ENCODE measurements at regions not wholly inside any gene's neighbourhood (a gene's known extent, or its start where the extent isn't known, plus 50 kb on each side); places are given as distances from the start of the nearest gene placed in this dataset.

DNA sequence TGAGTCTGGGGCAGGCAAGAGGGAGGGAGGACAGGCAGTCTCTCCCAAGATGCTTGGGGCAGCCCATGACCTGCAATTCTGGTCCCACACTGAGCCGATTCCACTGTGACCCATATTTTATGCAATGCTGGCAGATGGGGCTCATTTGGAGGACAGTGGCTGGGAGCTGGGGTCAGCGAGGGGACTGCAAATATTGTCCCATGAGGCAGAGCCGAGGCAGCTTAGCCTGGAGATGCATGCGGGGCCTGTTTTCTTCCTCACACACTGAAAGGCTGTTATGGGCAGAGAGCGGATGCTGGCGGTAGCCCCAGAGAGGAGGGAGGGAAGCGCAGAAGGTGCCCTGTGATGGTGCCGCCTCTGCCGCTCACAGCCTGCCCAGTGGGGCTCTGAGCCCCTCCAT is 128.5 kb upstream of the POU3F1 start:
- in situ Hi-C loops (cut with HindIII; ENCODE audit: low sequenced_read_pairs), result no loop called here
- TF ChIP-seq, protein P1, sequence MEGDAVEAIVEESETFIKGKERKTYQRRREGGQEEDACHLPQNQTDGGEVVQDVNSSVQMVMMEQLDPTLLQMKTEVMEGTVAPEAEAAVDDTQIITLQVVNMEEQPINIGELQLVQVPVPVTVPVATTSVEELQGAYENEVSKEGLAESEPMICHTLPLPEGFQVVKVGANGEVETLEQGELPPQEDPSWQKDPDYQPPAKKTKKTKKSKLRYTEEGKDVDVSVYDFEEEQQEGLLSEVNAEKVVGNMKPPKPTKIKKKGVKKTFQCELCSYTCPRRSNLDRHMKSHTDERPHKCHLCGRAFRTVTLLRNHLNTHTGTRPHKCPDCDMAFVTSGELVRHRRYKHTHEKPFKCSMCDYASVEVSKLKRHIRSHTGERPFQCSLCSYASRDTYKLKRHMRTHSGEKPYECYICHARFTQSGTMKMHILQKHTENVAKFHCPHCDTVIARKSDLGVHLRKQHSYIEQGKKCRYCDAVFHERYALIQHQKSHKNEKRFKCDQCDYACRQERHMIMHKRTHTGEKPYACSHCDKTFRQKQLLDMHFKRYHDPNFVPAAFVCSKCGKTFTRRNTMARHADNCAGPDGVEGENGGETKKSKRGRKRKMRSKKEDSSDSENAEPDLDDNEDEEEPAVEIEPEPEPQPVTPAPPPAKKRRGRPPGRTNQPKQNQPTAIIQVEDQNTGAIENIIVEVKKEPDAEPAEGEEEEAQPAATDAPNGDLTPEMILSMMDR (IDR thresholded peaks at IDR 0.05; ENCODE audit: low read depth, low read length), result no peak
- no peak overlapping the region for H3K4me3 ChIP-seq (ENCODE audit: low read depth, low read length)
- DNase-seq (ENCODE audit: low read depth, low spot score), result no peak

DNA sequence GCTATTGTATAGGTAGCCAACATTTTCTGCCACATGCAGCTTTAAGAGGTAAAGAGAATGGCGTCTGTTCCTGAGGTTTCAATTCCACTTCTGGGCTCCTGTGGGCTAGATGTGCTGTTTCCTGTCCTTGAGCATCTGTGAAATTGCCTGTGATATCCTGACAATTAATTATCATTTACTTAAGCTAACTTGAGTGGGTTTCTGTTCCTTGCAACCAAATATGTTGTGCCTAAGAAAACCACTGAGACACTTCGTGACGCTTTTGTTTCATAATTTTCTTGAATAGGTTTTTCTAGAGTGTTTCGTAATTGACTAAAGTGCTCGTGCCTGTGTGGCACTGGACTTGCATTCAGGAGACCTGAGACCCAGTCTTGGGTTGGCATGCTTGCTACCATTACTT is 127.3 kb upstream of the POU3F1 start:
- in situ Hi-C loops (cut with HindIII; ENCODE audit: low sequenced_read_pairs), result no loop called here
- no peak for DNase-seq (ENCODE audit: low read depth, low spot score)
- H3K4me3 ChIP-seq (ENCODE audit: low read depth, low read length), result no peak overlapping the region
- TF ChIP-seq, protein P1 (IDR thresholded peaks at IDR 0.05; ENCODE audit: low read depth, low read length), result no peak

DNA sequence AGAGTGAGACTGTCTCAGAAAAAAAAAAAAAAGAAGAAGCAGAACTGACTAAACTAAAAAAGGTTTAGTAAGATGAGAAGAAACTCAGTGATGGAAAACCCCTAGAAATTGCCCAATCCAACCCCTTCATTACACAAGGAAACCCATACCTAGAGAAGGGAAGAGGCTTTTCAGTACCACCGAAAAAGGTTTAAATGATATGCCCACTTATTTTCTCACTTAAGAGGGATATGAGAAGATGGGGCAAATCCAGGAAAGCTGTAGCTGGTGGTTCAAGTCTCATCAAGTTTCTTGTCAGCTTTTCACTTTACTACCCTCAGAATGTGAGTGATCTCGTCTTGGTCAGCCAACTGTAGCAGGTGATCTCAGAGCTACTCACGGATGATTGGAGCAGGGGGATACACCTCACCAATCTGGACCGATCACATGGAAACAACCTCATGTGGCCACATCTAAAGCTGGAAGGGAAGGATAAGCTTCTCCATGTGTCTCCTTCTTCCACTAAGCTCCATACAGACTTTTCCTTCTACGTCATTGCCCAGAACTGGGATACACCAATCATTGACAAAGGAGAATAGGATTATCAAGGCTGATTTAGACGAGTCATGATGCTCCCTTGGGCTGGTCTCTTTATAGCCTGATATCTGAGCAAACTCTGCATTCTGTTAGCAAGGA is 126.7 kb upstream of the POU3F1 start:
- TF ChIP-seq, protein P1 (IDR thresholded peaks at IDR 0.05; ENCODE audit: low read depth, low read length), result no peak
- in situ Hi-C loops (cut with HindIII; ENCODE audit: low sequenced_read_pairs), result no loop called here
- H3K4me3 ChIP-seq (ENCODE audit: low read depth, low read length), result no peak overlapping the region
- DNase-seq (ENCODE audit: low read depth, low spot score), result no peak

DNA sequence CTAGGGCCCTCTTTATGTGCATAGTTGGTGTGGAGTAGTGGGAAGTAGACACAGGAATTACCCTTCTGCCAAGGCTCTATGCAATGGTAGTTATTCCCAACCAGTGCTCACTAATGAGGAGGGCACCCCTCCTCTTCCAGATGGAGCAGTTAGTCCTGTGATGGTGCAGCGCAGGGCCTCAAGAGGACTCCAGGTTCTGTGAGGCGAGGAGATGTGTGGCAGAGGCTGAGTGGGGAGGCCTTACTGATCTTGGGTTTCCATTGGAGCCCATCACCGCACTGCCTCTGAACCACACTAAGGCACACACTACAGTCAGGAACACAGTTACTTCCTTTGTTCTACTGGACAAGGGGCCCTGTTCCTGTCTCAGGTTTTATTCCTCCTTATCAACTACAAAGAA is 122.5 kb upstream of the POU3F1 start:
- TF ChIP-seq, protein P1 (IDR thresholded peaks at IDR 0.05; ENCODE audit: low read depth, low read length), result no peak
- no peak for DNase-seq (ENCODE audit: low read depth, low spot score)
- in situ Hi-C loops (cut with HindIII; ENCODE audit: low sequenced_read_pairs), result no loop called here
- H3K4me3 ChIP-seq (ENCODE audit: low read depth, low read length), result no peak overlapping the region

DNA sequence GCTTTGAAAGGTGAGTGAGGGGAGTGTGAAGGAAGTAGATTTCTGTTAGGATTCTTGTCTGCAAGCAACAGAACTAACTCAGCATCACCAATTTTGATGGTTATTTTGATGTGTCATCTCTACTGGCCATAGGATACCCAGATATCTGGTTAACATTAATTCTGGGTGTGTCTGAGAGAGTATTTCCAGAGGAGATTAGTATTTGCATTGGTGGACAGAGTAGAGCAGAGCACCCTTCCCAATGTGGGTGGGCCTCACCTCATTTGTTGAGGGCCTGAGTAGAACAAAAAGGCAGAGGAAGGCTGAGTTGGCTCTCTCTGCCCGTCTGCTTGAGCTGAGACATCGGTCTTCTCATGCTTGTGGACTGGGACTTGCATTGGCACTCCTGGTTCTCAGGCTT is 121.8 kb upstream of the POU3F1 start:
- no peak for DNase-seq (ENCODE audit: low read depth, low spot score)
- H3K4me3 ChIP-seq (ENCODE audit: low read depth, low read length), result no peak overlapping the region
- TF ChIP-seq, protein P1 (IDR thresholded peaks at IDR 0.05; ENCODE audit: low read depth, low read length), result no peak
- in situ Hi-C loops (cut with HindIII; ENCODE audit: low sequenced_read_pairs), result no loop called here

DNA sequence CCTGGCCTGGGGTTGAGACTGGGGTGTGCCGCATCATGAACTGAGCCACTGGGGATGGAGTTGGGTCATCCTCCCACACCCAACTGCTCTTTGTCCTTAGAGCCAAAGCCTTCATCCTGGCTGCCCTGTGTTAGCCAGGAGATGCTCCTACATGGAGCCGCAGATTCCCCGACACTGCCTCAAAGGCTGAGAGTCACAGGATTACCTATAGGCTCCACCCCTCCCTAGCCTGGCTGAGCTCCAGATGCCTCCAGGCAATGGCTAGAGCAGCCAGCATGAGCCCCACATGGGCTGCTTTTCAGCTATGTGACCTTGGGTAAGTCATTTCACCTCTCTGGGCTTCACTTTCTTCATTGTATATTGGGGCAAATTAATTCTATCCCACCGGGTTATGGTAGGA is 119.9 kb upstream of the POU3F1 start:
- no peak for DNase-seq (ENCODE audit: low read depth, low spot score)
- TF ChIP-seq, protein P1 (IDR thresholded peaks at IDR 0.05; ENCODE audit: low read depth, low read length), result no peak
- in situ Hi-C loops (cut with HindIII; ENCODE audit: low sequenced_read_pairs), result no loop called here
- no peak overlapping the region for H3K4me3 ChIP-seq (ENCODE audit: low read depth, low read length)

All from astrocyte of the spinal cord (primary cell).